ENCODE measurements at regions not wholly inside any gene's neighbourhood (a gene's known extent, or its start where the extent isn't known, plus 50 kb on each side); places are given as distances from the start of the nearest gene placed in this dataset.
"Not testable (repeated sequence)": the region's sequence is repeated elsewhere in the genome, so short reads cannot be mapped to it uniquely, and the experiment has no call there.

DNA sequence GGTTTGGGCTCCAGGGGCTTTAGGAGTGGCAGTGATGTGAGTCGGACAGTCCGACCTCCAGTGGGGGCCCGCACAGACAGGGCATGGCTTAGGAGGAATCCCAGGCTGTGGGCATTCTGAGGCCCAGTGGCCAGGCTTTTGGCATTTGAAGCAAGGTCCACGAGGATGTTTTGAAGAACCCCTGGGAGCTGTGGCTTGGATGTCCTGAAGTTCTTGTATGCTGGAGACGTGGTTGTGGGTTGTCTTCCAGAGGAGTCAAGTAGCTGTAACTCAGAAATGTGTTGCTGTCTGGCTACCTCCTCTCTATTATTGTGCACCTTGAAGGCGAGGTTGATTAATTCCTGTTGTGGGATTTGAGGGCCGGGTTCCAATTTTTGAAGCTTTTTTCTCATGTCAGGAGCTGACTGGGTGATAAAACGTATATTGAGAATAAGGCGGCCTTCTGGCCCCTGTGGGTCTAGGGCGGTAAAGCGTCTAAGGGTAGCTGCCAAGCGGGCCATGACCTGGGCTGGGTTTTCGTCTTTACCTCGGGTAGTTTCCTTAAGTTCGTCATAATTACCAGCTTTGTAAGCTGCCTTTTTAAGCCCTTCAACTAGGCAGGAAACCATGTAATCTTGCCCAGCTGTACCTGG lies 67.3 kb upstream of the EZR start:
- not testable (repeated sequence) for H3K4me3 ChIP-seq (ENCODE audit: control insufficient read depth, low read depth, low read length); DNase-seq (ENCODE audit: low read depth)

DNA sequence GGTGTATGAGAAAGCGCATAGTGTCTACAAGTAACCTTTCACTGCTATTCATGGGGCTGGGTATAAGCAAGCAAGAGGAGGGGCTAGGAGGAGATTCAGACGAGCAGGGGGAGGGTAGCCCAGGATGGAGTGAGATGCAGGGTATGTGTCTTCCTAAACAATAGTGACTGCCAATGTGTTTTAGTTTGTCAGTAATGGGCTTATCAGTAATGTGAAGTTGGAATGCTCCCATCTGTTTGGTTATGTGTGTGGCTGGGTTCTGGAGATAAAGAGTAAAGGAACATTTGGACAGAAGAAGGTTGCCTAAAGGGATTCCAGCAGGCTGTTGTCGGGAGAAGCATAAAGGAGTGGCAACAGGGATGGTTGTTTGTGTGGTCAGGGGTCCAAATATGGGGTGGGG lies 62.7 kb upstream of the EZR start:
- DNase-seq (ENCODE audit: low read depth); H3K4me3 ChIP-seq (ENCODE audit: control insufficient read depth, low read depth, low read length): not testable (repeated sequence)

DNA sequence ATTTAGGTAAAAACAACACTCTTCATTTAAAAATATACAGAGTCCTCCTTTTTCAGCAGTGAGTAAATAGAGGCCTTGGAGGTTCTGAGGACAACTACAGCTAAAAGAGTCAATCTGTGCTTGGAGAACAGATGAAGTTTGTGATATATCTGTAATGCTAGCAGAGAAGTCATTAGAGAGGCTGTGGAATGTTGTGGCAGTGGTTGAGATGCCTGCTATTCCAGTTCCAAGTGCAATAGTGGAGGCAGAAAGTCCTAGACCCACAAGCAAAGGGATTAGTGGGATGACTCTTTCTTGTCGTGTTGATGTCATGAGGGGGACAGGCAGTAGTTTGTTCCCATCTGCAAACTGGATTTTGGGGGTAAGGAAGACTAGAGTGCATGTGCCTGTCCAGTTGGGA lies 62.1 kb upstream of the EZR start:
- not testable (repeated sequence) for DNase-seq (ENCODE audit: low read depth); H3K4me3 ChIP-seq (ENCODE audit: control insufficient read depth, low read depth, low read length)

DNA sequence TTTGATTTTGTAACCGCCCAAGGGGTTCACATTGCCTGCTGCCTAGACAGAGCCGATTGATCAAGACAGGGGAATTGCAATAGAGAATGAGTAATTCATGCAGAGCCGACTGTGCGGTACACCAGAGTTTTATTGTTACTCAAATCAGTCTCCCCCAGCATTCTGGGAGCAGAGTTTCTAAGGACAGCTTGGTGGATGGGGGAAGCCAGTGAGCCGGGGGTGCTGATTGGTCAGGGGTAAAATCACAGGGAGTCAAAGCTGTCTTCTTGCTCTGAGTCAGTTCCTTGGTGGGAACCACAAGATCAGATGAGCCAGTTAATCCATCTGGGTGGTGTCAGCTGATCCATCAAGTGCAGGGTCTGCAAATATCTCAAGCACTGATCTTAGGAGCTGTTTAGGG lies 60.0 kb upstream of the EZR start:
- DNase-seq (ENCODE audit: low read depth), result no peak
- H3K4me3 ChIP-seq (ENCODE audit: control insufficient read depth, low read depth, low read length), result no peak overlapping the region
- TF ChIP-seq, protein P1, sequence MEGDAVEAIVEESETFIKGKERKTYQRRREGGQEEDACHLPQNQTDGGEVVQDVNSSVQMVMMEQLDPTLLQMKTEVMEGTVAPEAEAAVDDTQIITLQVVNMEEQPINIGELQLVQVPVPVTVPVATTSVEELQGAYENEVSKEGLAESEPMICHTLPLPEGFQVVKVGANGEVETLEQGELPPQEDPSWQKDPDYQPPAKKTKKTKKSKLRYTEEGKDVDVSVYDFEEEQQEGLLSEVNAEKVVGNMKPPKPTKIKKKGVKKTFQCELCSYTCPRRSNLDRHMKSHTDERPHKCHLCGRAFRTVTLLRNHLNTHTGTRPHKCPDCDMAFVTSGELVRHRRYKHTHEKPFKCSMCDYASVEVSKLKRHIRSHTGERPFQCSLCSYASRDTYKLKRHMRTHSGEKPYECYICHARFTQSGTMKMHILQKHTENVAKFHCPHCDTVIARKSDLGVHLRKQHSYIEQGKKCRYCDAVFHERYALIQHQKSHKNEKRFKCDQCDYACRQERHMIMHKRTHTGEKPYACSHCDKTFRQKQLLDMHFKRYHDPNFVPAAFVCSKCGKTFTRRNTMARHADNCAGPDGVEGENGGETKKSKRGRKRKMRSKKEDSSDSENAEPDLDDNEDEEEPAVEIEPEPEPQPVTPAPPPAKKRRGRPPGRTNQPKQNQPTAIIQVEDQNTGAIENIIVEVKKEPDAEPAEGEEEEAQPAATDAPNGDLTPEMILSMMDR (IDR thresholded peaks at IDR 0.05; ENCODE audit: control insufficient read depth, insufficient read depth, low read depth, low read length, missing control alignments), result no peak

DNA sequence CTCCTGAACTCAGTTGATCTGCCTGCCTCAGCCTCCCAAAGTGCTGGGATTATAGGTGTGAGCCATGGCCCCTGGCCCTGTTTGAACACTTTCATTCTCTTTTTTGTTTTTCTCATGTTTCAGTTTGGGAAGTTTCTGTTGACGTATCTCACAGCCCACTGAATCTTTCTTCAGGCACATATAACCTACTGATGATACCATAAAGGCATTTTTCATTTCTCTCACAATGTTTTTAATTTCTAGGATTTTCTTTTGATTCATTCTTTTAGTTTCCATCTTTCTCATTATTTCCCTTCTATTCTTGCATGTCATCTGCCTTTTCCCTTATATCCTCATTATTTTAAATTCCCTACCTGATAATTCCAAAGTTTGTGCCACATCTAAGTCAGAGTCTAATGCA lies 58.5 kb upstream of the EZR start:
- TF ChIP-seq, protein P1 (IDR thresholded peaks at IDR 0.05; ENCODE audit: control insufficient read depth, insufficient read depth, low read depth, low read length, missing control alignments), result no peak
- no peak for DNase-seq (ENCODE audit: low read depth)
- no peak overlapping the region for H3K4me3 ChIP-seq (ENCODE audit: control insufficient read depth, low read depth, low read length)

DNA sequence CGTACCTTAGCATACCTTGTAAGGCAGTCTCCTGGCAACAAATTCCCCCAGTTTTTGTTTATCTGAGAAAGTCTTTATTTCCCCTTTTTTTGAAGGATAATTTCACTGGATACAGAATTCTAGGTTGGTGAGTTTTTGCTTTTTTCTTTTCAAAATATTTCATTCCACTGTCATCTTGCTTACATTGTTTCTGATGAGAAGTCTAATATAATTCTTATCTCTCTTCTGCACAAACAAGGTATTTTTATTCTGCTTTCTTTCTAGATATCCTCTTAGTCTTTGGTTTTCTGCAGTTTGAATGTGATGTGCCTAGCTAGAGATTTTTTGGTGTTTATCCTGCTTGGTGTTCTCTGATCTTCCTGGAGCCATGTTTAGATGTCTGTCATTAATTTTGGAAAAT lies 57.7 kb upstream of the EZR start:
- no peak for DNase-seq (ENCODE audit: low read depth)
- TF ChIP-seq, protein P1 (IDR thresholded peaks at IDR 0.05; ENCODE audit: control insufficient read depth, insufficient read depth, low read depth, low read length, missing control alignments), result no peak
- H3K4me3 ChIP-seq (ENCODE audit: control insufficient read depth, low read depth, low read length), result no peak overlapping the region

DNA sequence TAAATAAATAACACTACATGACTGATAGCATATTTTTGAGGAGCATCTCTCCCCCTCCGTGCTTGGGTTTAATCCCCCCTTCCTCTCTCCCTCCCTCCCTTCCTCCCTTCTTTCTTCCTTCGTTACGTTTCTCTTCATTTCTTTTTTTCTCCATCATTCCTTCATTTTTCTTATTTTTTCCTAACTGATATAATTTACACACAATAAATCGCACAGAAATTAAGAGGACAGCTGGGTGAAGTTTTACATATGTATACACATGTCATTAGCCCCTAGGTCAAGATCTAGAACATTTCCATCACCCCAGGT lies 51.4 kb upstream of the EZR start:
- DNase-seq (ENCODE audit: low read depth), result no peak
- H3K4me3 ChIP-seq (ENCODE audit: control insufficient read depth, low read depth, low read length), result no peak overlapping the region
- TF ChIP-seq, protein P1 (IDR thresholded peaks at IDR 0.05; ENCODE audit: control insufficient read depth, insufficient read depth, low read depth, low read length, missing control alignments), result no peak

DNA sequence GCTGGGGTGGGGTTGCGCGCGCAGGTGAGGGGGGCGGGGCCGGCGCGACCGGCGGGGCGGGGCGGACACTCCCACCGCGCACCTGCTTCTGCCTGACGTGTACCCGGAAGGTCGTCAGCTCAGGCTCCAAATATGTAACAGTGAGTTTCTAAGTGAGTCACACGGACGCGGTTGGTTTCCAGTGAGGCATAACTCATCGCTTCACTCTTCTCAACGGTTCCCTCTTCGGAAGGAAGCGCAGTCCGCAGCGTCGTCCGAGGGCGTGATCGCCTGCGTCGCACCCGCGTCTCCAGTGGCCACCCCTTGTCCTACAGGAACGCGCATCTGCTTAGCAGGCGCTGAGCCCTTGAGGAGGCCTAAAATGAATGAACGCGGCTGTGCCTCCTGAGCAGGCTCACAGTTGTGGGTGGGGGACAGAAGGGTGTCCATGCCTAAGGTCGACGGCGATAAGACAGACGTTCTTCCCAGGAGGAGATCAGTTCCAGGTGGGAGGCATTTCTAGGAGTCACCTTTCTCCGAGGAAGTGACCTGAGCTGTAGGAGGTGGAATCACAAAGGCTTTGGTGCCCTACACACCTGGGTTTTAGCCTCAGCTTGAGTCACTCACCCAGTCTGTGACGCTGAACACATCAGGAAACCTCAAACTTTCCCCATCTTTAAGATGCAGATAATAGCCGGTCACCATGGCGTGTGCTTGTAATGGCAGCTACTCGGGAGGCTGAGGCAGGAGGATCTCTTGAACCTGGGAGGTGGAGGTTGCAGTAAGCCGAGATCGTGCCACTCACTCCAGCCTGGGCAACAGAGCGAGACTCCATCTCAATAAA lies 50.9 kb upstream of the EZR start:
- TF ChIP-seq, protein P1 (IDR thresholded peaks at IDR 0.05; ENCODE audit: control insufficient read depth, insufficient read depth, low read depth, low read length, missing control alignments), result no peak
- peak overlapping the region; percentile 39 for H3K4me3 ChIP-seq (ENCODE audit: control insufficient read depth, low read depth, low read length)
- no peak for DNase-seq (ENCODE audit: low read depth)
